DMS153 treated with DMSO at 0.1 percent for 48 hours (cell line): ENCODE measurements at regions not wholly inside any gene's neighbourhood (a gene's known extent, or its start where the extent isn't known, plus 50 kb on each side); places are given as distances from the start of the nearest gene placed in this dataset.

Experiments
- DNase-seq: peaks from one replicate; lab custom pipeline; 2025; ENCODE audit not compliant: unreplicated experiment; lab: John Stamatoyannopoulos, UW

DNA sequence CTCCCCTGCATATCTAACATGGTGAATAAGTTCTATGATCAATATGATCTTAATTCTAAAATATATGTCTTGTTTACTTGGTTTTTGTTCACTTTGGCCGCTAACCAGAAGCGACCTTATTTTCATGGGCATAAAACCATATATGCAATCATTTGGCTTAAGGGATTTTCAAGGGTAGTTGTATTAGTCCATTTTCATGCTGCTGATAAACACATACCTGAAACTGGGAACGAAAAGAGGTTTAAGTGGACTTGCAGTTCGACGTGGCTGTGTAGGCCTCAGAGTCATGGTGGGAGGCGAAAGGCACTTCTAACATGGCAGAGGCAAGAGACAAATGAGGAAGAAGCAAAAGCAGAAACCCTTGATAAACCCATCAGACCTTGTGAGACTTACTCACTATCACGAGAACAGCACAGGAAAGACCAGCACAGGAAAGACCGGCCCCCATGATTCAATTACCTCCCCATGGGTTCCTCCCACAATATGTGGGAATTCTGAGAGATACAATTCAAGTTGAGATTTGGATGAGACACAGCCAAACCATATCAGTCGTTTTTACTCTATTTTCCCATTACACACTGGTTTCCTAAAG is 114.3 kb upstream of the CPEB2 start:
- DNase-seq = no peak

DNA sequence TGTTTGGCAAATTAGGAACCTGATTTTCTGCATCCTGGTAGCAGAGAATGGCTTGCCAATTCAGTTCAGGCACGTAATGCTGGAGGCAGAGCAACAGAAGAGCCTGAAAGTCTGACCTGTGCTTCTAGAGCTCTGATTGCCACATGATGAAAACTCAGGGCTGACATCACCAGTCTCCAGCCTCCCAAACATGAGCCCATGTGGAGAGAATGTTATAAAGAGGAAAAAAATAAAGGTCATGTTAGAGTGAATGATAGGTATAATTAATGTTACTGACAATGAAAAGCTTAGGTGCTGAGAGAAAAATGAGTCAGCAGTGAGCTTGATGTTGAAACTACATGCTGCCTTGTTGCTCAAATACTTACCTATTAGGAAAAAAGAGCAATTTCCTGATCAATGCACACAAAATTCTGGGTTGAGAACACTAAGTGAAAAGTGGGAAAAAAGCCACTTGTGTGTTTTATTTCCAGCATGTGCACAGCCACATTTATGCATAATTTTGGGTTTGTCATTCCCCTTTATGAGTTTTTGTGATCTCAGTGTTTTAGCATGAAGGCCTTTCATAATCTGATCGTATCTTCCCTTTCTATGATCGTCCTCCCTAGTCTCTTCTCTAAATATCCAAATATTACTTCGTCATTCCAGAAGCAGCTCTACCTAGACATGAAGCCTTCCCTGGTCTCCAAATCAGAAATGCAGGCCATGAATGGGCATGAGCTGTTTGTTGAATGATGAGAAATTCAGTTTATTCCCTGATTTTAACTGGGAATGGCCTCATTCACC is 113.3 kb upstream of the CPEB2 start:
- no peak for DNase-seq

DNA sequence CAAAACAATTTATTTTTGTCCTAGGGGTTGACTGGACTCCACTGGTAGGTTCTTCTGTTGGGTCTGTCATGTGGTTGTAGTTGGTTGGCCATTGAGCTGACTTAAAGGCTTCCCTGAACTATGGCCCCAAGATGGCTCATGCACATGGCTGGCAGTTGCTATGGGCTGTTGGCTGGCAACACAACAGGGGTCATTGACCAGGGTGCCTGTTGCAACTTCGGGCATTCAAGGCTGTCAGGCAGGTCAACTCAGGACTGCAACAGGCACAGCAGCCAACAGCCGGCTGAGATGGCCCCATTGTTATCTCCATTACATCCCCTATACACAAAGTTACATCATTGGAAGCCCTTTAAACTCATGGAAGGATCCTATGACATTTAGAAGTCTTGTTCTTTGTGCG is 109.7 kb upstream of the CPEB2 start:
- DNase-seq = no peak

DNA sequence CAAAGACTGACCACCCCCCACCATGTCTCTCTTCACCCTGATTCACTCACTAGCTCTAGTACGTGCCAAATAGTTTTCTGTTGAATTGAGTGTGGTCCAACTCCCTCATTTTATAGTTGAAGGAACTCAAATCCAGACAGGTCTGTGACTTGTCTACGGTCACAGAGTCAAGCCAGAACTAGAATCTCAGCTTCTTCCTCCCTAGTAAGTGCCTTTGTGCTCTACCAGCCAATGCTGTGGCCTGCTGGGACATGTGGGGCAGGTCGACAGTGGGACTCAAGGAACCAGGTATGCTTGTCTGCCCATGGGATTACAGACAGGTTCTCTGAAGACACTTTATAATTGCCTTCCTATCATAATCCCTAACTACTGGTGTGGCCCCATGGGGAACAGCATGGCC is 108.6 kb upstream of the CPEB2 start:
- no peak for DNase-seq

DNA sequence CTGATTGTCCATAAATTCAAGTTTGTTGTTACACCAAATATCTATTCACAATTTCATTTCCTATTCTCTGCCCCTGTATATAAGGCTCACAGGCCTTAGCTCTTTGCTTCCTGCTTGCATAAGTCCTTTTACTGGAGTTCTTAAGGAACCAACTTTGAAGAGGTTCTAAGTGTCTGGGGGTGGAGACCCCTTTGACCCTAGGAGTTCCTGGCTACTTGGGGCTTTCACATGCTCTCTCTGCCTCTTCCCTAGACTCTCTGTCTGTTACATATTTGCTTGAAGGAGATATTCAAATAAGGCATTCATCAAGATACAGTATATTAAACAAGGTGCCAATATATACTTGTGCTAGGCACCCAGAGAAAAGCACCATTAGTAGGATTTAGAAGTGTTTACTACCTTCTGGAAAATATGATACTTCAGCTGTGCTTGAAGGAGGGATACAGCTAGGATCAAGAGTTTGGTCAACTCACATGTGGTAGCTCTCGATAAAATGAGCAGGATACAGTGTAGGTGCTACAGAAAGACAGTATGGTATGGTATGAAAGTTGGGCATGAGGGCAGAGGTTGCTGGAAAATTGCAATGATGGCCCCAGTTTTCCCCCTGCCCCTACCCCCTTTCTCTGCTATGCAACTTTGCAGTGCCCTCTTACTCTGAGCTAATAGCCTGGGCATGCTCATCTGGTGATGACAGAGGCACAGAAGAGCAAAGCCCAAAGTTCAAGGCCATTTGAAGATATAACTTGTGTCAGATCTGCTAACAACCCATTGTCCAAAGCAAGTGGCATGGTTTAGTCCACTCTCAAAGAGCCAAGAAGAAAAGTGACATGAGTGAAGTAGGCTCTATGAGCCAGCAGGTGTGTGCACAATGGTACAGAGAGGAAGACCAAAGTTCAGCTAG is 107.6 kb upstream of the CPEB2 start:
- DNase-seq = no peak

DNA sequence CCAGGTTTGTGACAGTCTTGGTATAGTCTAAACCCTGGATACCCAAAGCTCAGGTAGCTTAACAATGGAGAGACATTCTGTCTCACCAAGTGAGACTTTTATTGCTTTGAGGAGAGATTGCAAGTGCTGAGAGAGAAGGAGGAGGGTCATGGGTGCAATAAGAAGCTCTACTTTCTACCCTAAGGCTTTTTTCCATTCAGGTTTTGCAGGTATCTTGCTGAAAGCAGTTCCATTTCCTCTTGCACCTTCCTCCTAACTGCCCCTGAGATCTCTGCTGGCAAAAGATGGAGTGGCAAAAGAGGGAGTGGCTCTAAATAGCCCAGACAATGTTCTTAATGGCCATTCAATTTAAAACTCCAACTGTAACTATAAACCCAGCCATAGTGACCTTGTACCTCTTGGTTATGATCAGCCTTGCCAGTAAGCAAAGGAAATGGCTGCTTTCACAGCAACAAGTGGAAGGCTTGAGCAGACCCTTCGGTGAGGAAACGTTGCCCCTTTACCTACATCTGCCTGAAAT is 105.6 kb upstream of the CPEB2 start:
- DNase-seq = no peak

DNA sequence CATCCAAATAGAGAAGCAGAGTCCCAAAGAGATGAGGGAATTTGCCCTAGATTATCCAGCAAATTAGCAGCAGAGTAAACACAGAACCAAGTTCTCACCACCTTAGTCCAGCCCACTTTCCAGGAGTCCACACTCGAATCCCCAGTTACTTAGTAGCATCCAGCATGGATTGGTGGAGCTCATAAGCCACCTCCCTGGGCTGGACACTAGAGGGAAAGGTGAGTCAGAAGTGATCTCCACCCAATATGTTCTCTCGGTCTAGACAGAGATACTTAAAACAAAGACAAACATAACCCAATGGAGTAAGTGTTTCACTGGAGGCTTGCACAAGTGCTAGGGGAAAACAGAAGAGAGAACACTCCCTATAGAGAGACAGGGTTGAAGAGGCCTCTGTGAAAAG is 105.1 kb upstream of the CPEB2 start:
- DNase-seq = no peak

DNA sequence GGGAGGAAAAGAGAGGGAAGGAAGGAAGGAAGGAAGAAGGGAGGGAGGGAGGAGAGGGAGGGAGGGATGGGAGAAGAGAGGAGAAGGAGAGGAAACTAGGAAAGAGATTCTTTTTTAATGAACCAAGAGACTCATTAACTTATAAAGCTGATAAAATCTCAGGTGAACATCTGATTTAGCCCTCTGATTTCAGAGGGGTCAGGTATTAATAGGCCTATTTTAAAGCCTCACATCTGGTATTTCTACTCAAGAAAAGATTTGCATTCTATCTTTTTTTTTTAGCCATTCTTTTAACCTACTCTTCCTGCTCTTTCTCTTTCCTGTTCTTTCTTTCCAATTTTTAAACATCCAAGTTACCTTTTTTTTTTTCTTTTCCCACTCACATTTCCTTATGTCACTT is 103.3 kb upstream of the CPEB2 start:
- DNase-seq = no peak

DNA sequence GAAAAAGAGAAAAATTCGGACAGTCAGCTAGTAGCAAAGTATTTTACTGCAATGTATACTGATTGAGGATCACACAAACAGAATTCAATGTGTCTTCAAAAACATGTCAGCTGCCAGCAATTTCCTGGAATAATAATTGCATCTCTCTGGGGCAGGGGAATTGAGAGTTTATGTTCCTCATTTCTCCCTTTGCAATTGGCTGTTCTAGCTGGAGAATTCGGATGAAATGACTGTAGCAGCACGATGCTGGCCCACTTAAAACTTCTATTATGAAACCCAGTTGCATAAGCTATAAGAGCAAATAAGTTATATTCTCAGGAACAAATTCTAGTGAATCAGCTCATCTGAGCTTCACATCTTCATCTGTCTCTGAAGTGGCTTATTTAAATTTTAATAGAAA is 99.9 kb upstream of the CPEB2 start:
- DNase-seq = no peak

DNA sequence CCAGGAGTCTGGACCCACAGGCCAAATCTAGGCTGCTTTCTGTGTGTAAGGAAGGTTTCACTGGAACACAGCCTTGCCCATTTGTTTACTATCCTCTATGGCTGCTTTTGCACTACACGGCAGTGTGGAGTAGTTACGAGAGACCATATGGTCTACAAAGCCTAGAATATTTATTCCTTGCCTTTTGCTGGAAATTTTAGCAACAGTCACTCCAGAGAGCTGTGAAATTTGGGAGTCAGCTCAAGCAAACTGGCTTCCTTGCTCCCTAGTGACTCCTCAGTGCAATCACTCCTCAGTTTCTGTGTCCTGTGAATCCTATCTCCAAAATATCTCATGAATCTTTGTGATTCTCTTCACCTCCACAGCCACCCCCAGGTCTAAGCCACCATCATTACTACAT is 99.0 kb upstream of the CPEB2 start:
- DNase-seq = no peak

DNA sequence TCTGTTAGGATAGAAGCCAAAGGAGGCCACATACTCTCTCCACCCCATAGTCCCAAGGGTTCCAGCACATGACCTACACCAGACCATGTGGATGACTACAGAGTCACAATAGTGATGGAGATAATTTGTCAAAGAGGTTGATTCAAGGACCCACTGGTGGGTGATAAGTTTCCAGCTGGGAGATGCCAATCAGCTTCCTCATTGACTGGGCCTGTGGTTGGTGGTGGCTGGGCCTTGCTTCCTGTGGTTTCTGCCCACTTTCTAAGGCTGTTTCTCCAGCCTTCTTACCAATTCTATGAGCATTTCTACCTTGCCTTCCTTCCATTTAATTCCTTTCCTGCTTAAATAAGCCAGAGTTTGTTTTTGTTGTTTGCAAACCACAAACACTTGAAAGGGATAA is 95.5 kb upstream of the CPEB2 start:
- no peak for DNase-seq

DNA sequence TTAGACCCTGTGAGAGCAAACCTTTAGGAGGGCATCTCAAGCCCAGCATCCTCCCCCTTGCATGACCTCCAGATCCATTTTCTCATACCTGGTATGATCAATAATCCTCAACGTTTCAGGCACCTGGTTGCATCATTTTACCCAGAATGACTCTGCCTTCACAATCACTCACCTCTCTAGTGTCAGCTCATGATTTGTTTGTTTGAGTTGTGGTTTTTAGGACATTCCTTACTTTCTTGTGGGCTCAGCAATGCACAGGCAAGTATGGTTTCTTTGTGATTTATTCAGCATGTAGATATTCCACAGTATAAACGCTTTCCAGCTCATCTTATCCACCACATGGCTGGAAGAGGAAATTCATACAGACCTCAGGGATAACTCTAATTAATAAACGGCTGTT is 93.6 kb upstream of the CPEB2 start:
- no peak for DNase-seq

DNA sequence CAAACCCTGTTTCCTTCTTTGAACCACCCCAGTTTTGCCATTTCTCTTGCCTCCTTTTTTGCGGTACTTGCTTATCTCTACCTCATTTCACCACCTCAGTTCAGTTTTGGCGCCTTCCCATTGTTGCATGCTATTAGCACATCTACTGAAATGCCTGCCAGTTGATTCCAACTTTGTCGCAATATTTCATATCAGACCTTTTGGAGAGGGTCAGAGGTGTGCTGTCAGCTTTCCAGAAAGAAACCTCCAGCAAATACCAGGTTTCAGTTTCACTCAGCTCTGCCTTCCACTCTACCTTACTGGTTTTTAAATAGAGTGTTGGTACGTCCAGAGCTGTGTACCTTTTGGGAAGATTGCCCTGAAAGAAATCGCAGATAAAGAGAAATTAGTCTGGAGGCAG is 91.9 kb upstream of the CPEB2 start:
- no peak for DNase-seq

DNA sequence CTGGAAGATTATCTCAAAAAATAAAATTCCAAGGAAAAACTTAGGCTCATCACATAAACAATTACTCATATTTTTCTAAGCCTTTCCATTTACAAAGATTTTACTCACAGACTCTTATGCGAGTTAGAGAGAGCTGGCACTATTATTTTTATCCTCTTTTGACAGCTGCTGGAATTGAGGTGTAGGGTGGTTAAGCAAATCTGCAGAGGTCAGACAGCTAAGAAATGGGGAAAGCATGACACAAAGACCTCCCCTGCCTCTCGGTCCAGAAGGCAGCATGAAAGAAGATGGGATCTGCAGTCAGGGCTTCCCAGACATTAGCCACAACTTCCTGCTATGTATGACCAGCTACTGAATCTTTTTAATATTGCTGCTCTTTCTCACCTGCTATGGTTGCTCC is 89.9 kb upstream of the CPEB2 start:
- no peak for DNase-seq

DNA sequence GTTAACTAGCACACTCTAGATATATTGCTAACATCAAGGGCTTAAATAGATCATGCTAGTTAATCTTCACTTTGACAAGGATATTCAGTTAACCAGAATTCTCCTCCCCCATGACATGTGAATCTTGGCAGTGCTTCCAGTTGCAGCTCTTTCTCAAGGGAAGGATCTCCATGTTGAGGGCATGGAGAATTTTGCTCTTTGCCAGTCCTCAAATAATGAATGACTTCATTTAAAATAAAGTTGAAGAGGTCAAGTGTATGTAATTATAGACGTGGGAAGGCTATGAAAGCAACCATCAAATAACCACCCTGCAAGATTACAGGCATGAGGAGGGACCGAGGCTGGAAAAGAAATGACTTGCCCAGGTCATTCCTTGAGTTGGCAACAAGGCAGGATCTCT is 87.3 kb upstream of the CPEB2 start:
- no peak for DNase-seq

DNA sequence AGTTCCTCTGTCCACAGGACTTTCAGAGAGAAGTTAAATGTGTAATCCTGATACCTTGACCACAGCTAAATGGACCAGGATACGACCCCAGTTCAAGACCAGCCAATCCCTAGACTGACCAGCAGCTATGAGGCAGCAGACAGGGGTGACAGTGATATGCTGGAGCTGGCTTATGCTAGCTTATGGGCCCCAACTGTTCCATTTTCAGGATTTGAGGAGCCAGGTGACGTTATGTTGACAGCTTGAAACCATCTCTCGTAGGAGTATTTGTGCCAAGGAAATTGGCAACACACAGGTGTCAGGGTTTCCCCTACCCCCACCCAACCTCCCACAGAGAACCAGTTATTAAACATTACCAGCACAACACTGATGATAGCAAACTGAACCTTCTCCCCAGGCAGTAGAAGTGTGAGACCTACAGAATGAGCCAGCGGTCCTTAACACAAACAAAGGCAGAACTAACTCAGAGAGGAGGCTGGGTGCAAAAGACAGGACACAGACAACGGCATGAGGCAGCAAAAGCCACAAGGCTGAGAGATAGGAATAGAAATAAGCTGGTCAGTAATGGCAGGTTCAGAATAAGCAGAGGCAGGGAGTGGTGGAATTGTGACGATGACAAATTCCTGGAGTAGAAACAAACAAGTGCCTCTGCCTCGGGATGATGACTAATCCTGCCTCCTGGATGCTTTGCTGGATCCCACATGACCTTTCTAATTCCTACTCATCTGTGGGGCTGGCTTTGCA is 85.6 kb upstream of the CPEB2 start:
- no peak for DNase-seq

DNA sequence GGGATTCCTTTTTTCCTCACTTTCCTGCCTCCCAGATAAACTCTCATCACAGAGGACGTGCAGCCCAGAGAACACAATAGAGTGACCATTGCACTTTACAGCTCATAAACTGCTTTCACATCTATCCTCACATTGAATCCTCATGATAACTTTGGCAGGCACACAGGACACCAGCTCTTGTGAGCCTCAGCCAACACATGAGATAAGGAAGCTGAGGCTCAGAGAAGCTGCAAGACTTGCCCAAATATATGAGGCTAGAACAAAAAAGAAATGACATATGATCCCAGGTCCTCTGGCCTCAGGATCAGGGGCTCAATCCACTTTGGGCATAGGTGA is 85.0 kb upstream of the CPEB2 start:
- DNase-seq = no peak

DNA sequence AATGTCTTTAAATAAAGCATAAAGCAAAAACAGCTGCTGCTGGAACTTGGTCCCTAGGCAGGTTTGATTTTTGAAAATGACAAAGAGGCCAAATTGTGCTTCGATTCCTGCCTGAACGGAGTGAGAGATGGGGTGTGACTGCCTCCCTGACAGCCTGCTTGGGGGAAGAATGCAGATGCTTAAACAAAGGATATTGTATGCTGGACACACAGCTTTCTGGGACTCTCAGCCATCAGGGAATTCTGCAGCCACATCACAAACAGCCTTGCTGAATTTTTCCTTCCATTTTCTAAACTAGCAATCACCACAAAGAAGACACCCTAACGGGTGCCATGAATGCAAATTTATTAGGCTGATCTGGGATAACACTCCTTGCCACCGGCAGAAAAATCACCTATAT is 83.9 kb upstream of the CPEB2 start:
- DNase-seq = no peak

DNA sequence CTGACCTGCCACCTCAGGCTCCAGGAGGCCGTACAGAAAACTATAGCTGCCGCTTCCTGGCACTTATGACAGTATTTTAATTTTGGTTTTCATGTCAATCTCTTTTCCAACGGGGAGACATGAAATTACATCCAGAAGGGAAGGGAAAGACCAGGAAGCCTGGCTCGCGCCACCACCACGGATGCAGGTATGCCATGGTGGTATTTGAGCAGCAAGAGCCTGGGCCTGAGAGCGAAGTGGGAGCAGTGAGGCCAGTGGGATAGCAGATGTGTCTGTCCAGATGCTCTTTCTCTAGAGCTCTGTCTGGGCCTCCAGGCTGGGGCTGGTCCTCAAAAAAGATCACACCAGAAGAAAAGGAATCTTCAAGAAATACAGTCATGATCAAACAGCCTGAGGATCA is 82.5 kb upstream of the CPEB2 start:
- no peak for DNase-seq

DNA sequence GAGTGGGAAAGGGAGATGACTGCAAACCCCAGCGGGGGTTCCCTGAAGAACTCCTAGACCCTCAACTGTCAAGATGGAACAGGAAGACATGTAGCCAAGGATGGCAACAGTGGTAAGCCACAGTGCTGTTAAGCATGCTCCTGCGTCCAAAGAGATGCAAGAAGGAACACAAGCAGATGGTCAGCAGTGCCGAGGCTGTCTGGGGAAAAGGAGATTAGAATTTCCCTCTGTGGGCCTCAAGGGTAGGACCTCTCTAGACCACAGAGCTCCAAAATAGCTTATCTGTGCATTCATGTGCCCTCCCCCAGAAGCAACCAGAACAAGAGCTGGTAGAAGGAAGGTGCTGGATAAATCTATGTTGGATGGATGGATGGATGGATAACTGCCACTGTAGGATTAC is 82.0 kb upstream of the CPEB2 start:
- DNase-seq = no peak

DNA sequence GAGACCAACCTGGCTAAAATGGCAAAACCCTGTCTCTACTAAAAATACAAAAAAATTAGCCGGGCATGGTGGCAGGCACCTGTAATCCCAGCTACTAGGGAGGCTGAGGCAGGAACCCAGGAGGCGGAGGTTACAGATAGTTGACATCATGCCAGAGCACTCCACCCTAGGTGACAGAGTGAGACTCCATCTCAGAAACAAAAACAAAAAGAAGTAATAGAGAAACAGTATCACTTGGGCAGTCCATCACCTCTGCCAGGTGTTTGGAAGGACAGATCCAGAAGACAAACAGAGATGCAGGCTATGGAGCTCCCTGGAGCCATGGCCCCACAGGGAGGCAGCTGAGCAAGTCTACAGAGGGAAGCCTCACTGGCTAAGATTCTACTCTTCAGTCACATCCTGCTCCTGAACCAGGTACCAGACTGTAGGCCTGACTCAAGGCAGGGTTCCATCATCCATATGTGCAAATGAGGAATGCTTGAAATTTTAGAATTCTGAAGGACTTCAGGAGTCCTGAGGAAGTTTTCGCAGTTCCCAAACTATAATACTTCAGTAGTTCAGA is 81.4 kb upstream of the CPEB2 start:
- DNase-seq = no peak
